Hepatocyte (in vitro differentiated cells): ENCODE measurements at regions not wholly inside any gene's neighbourhood (a gene's known extent, or its start where the extent isn't known, plus 50 kb on each side); places are given as distances from the start of the nearest gene placed in this dataset.

Source experiments
- EZH2 ChIP-seq: fragments of 200-600 bp; sonication (generic); IDR thresholded peaks from 2 replicates; pipeline ENCODE4 v1.6.1; 2016; ENCODE audit warnings: antibody characterized with exemption, mild to moderate bottlenecking, borderline replicate concordance
- TF ChIP-seq, protein P1 (sequence below): fragments of 200-600 bp; sonication (generic); IDR thresholded peaks from 2 replicates; pipeline ENCODE4 v1.5.1; 2016; ENCODE audit warnings: antibody characterized with exemption, mild to moderate bottlenecking; ENCODE audit not compliant: poor library complexity

DNA sequence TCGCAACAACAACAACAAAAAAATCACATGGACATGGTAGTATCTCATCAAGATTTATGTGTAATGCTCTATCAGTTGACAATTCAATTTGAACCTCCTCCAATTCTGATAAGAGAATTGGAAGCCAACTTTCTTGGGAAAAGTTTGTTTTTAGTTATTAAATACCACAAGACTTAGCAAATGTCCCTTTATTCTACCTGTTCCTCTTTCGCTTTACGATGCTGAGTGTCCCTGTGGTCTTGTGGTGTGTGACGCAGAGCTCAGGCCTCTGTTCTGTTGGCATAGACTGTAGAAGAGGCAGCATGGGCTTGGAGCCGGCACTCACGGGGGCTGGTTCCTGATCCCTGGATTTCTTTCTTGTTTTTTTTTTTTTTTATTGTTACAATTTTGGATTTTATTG lies 76.7 kb downstream of the PSMB1 start:
- TF ChIP-seq, protein P1, sequence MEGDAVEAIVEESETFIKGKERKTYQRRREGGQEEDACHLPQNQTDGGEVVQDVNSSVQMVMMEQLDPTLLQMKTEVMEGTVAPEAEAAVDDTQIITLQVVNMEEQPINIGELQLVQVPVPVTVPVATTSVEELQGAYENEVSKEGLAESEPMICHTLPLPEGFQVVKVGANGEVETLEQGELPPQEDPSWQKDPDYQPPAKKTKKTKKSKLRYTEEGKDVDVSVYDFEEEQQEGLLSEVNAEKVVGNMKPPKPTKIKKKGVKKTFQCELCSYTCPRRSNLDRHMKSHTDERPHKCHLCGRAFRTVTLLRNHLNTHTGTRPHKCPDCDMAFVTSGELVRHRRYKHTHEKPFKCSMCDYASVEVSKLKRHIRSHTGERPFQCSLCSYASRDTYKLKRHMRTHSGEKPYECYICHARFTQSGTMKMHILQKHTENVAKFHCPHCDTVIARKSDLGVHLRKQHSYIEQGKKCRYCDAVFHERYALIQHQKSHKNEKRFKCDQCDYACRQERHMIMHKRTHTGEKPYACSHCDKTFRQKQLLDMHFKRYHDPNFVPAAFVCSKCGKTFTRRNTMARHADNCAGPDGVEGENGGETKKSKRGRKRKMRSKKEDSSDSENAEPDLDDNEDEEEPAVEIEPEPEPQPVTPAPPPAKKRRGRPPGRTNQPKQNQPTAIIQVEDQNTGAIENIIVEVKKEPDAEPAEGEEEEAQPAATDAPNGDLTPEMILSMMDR, result no peak
- no peak for TF ChIP-seq EZH2
